ENCODE measurements at regions not wholly inside any gene's neighbourhood (a gene's known extent, or its start where the extent isn't known, plus 50 kb on each side); places are given as distances from the start of the nearest gene placed in this dataset.
"Not testable (repeated sequence)": the region's sequence is repeated elsewhere in the genome, so short reads cannot be mapped to it uniquely, and the experiment has no call there.

DNA sequence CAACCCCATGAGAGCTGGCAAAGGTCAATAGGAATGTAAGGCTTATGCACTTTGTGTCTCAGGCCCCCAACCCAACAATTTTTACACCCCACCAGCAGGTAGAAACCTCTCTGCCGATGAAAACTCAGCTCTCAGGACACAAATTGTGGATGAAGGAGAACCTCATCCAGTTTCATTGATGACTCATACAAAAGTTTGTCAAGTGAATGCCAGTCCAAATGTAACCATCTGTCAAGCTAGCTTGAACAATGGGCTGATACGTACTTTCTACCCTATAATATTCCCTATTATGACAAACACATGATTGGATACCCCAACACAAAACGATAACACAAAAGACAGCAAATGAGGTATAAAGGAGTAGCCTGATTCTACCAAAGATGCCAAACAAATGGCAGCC, 321.2 kb upstream of the TMEFF2 start:
- no peaks in the 10 kb centered on the region for H3K36me3 ChIP-seq (ENCODE audit: control insufficient read depth, insufficient read depth, low read length)

DNA sequence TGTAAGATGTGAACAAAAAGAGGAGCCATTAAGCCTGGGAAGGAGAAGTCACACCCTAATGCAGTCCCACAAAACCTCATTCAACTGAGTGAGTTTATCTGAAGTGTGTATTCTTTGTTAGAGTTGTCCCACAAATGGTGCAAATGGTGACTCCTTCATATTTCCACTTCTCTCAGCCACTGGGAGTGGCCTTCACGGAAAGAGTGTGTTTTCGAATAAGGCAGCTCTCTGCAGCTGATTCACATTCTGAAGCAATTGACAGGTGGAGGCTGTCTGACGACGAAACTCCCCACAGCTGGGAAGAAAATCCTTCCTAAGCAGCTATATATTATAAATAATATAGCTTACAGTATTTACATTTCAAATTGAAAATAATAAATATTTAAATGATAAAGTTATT, 318.8 kb upstream of the TMEFF2 start:
- no peaks in the 10 kb centered on the region for H3K36me3 ChIP-seq (ENCODE audit: control insufficient read depth, insufficient read depth, low read length)
- H3K4me1 ChIP-seq (ENCODE audit: control insufficient read depth, insufficient read depth, low read length) = no peaks in the 10 kb centered on the region
- no peak overlapping the region for H3K4me3 ChIP-seq (ENCODE audit: low read length)
- H3K9me3 ChIP-seq (ENCODE audit: control insufficient read depth, insufficient read depth, low read length) = no peaks in the 10 kb centered on the region
- DNase-seq (ENCODE audit: low read depth, low spot score) = no peak
- no peak overlapping the region for H3K27ac ChIP-seq (ENCODE audit: low read length)
- no peaks in the 10 kb centered on the region for H3K27me3 ChIP-seq (ENCODE audit: control insufficient read depth, insufficient read depth, low read length)
- no CpG with 5 or more reads among the region's 4 CpGs for WGBS (ENCODE audit: insufficient coverage, insufficient read length)

More for the DNA sequence above, 321.2 kb upstream of the TMEFF2 start:
- no peaks in the 10 kb centered on the region for H3K9me3 ChIP-seq (ENCODE audit: control insufficient read depth, insufficient read depth, low read length)
- no peak for DNase-seq (ENCODE audit: low read depth, low spot score)
- no peaks in the 10 kb centered on the region for H3K27me3 ChIP-seq (ENCODE audit: control insufficient read depth, insufficient read depth, low read length)
- H3K4me3 ChIP-seq (ENCODE audit: low read length) = no peak overlapping the region
- H3K27ac ChIP-seq (ENCODE audit: low read length) = no peak overlapping the region
- H3K4me1 ChIP-seq (ENCODE audit: control insufficient read depth, insufficient read depth, low read length) = no peaks in the 10 kb centered on the region
- no CpG with 5 or more reads among the region's 3 CpGs for WGBS (ENCODE audit: insufficient coverage, insufficient read length)

DNA sequence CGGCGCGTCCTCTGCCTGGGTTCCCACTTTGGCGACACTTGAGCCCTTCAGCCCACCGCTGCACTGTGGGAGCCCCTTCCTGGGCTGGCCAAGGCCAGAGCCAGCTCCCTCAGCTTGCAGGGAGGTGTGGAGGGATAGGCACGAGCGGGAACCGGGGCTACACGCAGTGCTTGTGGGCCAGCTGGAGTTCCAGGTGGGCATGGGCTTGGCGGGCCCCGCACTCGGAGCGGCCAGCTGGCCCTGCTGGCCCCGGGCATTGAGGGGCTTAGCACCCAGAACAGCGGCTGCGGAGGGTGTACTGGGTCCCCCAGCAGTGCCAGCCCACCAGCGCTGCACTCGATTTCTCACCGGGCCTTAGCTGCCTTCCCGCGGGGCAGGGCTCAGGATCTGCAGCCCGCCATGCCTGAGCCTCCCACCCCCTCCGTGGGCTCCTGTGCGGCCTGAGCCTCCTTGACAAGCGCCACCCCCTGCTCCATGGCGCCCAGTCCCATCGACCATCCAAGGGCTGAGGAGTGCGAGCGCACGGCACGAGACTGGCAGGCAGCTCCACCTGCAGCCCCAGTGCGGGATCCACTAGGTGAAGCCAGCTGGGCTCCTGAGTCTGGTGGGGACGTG, 313.2 kb upstream of the TMEFF2 start:
- H3K27me3 ChIP-seq (ENCODE audit: control insufficient read depth, insufficient read depth, low read length); DNase-seq (ENCODE audit: low read depth, low spot score); H3K36me3 ChIP-seq (ENCODE audit: control insufficient read depth, insufficient read depth, low read length); H3K4me1 ChIP-seq (ENCODE audit: control insufficient read depth, insufficient read depth, low read length); H3K9me3 ChIP-seq (ENCODE audit: control insufficient read depth, insufficient read depth, low read length); H3K27ac ChIP-seq (ENCODE audit: low read length); H3K4me3 ChIP-seq (ENCODE audit: low read length): not testable (repeated sequence)
- no CpG with 5 or more reads among the region's 33 CpGs for WGBS (ENCODE audit: insufficient coverage, insufficient read length)

DNA sequence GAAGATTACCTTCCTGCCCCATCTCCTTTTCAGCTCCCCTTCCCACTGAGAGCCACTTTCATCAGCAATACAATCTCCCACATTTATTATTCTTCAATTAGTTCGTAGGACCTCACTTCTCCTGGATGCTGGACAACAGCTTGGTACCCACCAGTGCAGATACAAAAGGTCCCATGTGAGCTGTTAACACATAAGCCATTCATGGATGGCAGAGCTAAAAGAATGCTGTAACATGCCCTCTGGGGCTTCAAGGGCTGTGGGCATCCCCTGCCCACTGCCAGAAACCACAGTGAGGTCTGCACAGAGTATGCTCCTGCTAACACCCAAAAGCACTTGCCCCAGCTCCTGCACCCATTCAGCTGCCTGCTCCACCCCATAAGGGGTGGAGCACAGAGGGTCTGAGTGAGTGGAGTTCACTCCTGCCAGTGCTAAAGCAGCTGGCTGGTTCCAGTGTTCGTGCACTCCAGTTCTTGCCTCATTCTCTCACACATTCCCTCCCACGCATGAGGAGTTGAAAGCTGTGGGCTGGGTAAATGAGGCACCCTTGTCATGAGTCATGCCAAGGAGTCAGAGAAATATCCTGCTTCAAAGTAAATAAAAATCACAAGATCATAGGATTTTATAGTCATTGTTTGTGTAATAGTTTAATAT, 305.9 kb upstream of the TMEFF2 start:
- Histone ChIP-seq H3K4me1 (ENCODE audit: control insufficient read depth, insufficient read depth, low read length) (no peaks in the 10 kb centered on the region), H3K9me3 (ENCODE audit: control insufficient read depth, insufficient read depth, low read length) (no peaks in the 10 kb centered on the region), H3K27me3 (ENCODE audit: control insufficient read depth, insufficient read depth, low read length) (no peaks in the 10 kb centered on the region), H3K36me3 (ENCODE audit: control insufficient read depth, insufficient read depth, low read length) (no peaks in the 10 kb centered on the region), H3K27ac (ENCODE audit: low read length) (no peak overlapping the region), H3K4me3 (ENCODE audit: low read length) (no peak overlapping the region)
- no CpG with 5 or more reads among the region's 3 CpGs for WGBS (ENCODE audit: insufficient coverage, insufficient read length)
- DNase-seq (ENCODE audit: low read depth, low spot score) = no peak

DNA sequence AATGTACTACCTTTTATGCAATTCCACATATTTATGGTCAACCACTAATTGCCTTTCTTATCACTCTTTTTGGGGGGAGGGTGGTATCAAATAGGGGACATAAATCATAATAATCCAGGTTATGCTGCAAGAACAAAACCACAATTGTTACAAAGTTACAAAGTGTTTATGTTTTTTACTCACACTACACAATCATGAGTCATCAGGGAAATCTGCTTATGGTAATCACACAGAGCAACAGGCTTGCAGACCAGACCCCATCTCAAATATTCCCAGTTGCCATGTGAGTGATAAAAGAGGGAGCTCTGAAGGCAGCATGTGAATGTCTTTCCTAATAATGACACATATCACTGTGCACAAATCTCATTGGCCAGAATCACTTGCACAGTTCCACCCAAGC, 304.7 kb upstream of the TMEFF2 start:
- no peaks in the 10 kb centered on the region for H3K4me1 ChIP-seq (ENCODE audit: control insufficient read depth, insufficient read depth, low read length)
- H3K27me3 ChIP-seq (ENCODE audit: control insufficient read depth, insufficient read depth, low read length) = no peaks in the 10 kb centered on the region
- H3K4me3 ChIP-seq (ENCODE audit: low read length) = no peak overlapping the region
- DNase-seq (ENCODE audit: low read depth, low spot score) = no peak
- H3K36me3 ChIP-seq (ENCODE audit: control insufficient read depth, insufficient read depth, low read length) = no peaks in the 10 kb centered on the region
- H3K27ac ChIP-seq (ENCODE audit: low read length) = no peak overlapping the region
- no peaks in the 10 kb centered on the region for H3K9me3 ChIP-seq (ENCODE audit: control insufficient read depth, insufficient read depth, low read length)

DNA sequence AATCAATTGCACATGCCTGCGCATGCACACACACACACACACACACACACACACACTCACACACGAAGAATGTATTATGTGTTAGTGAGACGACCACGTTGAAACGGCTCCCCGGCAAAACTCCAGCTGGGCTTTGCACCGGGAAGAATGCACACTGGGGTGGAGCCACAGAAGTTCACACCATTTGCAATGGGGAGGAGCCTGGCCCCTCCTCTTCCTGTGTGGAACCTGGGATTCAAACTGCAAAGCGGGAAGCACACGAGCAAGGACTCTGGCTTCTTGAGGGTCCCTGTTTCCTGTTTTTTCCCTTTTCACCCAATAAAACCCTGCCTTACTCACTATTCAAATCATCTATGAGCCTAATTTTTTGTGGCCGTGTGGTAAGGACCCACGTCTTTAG, 304.0 kb upstream of the TMEFF2 start:
- Histone ChIP-seq H3K9me3 (ENCODE audit: control insufficient read depth, insufficient read depth, low read length) (no peaks in the 10 kb centered on the region), H3K36me3 (ENCODE audit: control insufficient read depth, insufficient read depth, low read length) (no peaks in the 10 kb centered on the region), H3K27me3 (ENCODE audit: control insufficient read depth, insufficient read depth, low read length) (no peaks in the 10 kb centered on the region), H3K4me3 (ENCODE audit: low read length) (no peak overlapping the region), H3K27ac (ENCODE audit: low read length) (no peak overlapping the region), H3K4me1 (ENCODE audit: control insufficient read depth, insufficient read depth, low read length) (no peaks in the 10 kb centered on the region)
- no CpG with 5 or more reads among the region's 11 CpGs for WGBS (ENCODE audit: insufficient coverage, insufficient read length)
- DNase-seq (ENCODE audit: low read depth, low spot score) = no peak

DNA sequence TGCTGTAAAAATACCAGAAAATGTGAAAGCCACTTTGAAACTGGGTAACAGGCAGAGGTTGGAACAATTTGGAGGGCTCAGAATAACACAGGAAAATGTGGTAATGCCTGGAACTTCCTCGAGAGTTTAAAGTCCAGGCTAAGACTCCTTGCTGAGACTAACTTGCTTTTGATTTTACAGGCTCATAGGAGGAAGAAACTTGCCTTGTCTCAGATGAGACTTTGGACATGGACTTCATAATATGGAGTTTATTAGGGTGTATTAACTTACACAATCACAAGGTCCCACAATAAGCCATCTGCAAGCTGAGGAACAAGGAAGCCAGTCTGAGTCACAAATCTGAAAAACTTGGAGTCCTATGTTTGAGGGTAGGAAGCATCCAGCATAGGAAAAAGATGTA, 293.4 kb upstream of the TMEFF2 start:
- no CpG with 5 or more reads among the region's 1 CpG for WGBS (ENCODE audit: insufficient coverage, insufficient read length)
- not testable (repeated sequence) for H3K27ac ChIP-seq (ENCODE audit: low read length); H3K27me3 ChIP-seq (ENCODE audit: control insufficient read depth, insufficient read depth, low read length); H3K4me3 ChIP-seq (ENCODE audit: low read length); H3K4me1 ChIP-seq (ENCODE audit: control insufficient read depth, insufficient read depth, low read length); DNase-seq (ENCODE audit: low read depth, low spot score); H3K9me3 ChIP-seq (ENCODE audit: control insufficient read depth, insufficient read depth, low read length); H3K36me3 ChIP-seq (ENCODE audit: control insufficient read depth, insufficient read depth, low read length)

DNA sequence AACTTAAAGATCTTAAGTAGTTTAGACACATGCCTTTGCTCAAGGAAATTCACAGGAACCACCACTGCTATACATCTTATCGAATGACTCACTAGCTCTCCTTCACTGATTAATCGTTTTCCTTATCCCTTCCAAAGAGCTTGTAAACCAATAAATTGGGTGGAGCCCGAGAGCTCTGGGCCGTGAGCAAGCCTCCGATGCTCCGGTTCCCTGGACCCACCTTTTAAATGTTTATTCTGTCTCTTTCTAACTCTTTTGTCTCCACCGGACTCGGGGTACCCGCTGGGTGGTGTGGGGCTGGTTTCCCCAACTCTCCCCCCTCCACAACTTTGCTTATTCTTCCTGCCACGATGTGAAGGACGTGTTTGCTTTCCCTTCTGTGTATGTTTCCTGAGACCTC, 292.9 kb upstream of the TMEFF2 start:
- Histone ChIP-seq H3K27ac (ENCODE audit: low read length) (no peak overlapping the region), H3K4me1 (ENCODE audit: control insufficient read depth, insufficient read depth, low read length) (no peaks in the 10 kb centered on the region), H3K36me3 (ENCODE audit: control insufficient read depth, insufficient read depth, low read length) (no peaks in the 10 kb centered on the region), H3K4me3 (ENCODE audit: low read length) (no peak overlapping the region), H3K9me3 (ENCODE audit: control insufficient read depth, insufficient read depth, low read length) (no peaks in the 10 kb centered on the region; the same call in 1 of the 2 replicates), H3K27me3 (ENCODE audit: control insufficient read depth, insufficient read depth, low read length) (no peaks in the 10 kb centered on the region)
- WGBS (ENCODE audit: insufficient coverage, insufficient read length) = no CpG with 5 or more reads among the region's 11 CpGs
- DNase-seq (ENCODE audit: low read depth, low spot score) = no peak

DNA sequence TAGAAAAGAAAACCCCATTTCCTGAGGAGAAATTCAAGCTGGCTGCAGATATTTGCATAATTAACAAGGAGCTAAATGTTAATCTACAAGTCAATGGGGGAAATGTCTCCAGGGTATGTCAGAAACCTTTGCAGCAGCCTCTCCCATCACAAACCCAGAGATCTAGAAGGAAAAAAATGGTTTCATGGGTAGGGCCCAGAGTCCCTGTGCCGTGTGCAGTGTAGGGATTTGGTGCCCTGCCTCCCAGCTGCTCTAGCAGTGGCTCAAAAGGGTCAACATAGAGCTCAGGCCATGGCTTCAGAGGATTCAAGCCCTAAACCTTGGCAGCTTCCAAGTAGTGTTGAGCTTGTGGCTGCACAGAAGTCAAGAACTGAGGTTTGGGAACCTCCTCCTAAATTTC, 290.2 kb upstream of the TMEFF2 start:
- no peak for DNase-seq (ENCODE audit: low read depth, low spot score)
- no peak overlapping the region for H3K27ac ChIP-seq (ENCODE audit: low read length)
- no CpG with 5 or more reads among the region's 1 CpG for WGBS (ENCODE audit: insufficient coverage, insufficient read length)

DNA sequence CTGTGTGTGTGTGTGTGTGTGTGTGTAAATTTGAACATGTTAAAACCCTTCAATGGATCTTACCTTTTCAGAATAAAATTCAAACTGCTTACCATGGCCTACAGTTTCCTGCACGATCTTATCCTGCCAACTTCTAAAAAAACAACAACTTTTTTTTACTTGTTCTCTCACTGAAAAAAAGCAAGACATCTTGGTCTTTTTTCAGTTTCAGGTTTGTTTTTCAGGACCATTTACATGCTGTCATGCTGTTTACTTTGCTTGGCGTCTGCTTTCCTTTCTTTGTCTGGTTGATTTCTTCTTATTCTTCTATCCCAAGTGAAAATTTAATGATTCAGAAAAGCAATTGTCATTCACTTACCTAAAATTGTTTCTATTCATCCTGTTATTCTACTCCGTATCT, 286.3 kb upstream of the TMEFF2 start:
- Histone ChIP-seq H3K9me3 (ENCODE audit: control insufficient read depth, insufficient read depth, low read length) (no peaks in the 10 kb centered on the region), H3K27me3 (ENCODE audit: control insufficient read depth, insufficient read depth, low read length) (no peaks in the 10 kb centered on the region), H3K4me1 (ENCODE audit: control insufficient read depth, insufficient read depth, low read length) (no peaks in the 10 kb centered on the region), H3K36me3 (ENCODE audit: control insufficient read depth, insufficient read depth, low read length) (no peaks in the 10 kb centered on the region), H3K4me3 (ENCODE audit: low read length) (no peak overlapping the region), H3K27ac (ENCODE audit: low read length) (no peak overlapping the region)
- WGBS (ENCODE audit: insufficient coverage, insufficient read length) = no CpG with 5 or more reads among the region's 3 CpGs
- DNase-seq (ENCODE audit: low read depth, low spot score) = no peak

More for the DNA sequence above, 290.2 kb upstream of the TMEFF2 start:
- Histone ChIP-seq H3K4me3 (ENCODE audit: low read length) (no peak overlapping the region), H3K36me3 (ENCODE audit: control insufficient read depth, insufficient read depth, low read length) (no peaks in the 10 kb centered on the region), H3K4me1 (ENCODE audit: control insufficient read depth, insufficient read depth, low read length) (no peaks in the 10 kb centered on the region), H3K27me3 (ENCODE audit: control insufficient read depth, insufficient read depth, low read length) (no peaks in the 10 kb centered on the region), H3K9me3 (ENCODE audit: control insufficient read depth, insufficient read depth, low read length) (no peaks in the 10 kb centered on the region; the same call in 1 of the 2 replicates)

DNA sequence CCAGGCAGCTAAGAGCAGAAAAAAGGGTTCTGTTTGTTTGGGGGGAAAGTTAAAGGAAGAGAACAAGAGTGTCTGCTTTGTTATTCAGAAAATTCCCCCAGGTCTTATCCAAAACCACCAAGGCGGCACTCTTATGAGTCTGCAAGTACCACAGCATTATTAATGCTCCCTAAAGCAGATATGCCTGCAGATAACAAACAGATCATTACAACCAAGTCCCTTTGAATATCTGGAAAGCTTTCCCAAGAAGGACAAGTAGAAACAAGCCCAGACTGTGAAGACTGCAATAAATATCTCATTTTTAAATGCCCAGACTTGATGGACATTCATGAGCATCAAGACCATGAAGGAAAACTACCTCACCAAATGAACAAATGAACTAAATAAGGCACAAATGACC, 278.6 kb upstream of the TMEFF2 start:
- no peak overlapping the region for H3K4me3 ChIP-seq (ENCODE audit: low read length)
- no peaks in the 10 kb centered on the region for H3K36me3 ChIP-seq (ENCODE audit: control insufficient read depth, insufficient read depth, low read length)
- no peaks in the 10 kb centered on the region for H3K9me3 ChIP-seq (ENCODE audit: control insufficient read depth, insufficient read depth, low read length)
- no peak overlapping the region for H3K27ac ChIP-seq (ENCODE audit: low read length)
- H3K4me1 ChIP-seq (ENCODE audit: control insufficient read depth, insufficient read depth, low read length) = no peaks in the 10 kb centered on the region
- no peak for DNase-seq (ENCODE audit: low read depth, low spot score)
- H3K27me3 ChIP-seq (ENCODE audit: control insufficient read depth, insufficient read depth, low read length) = no peaks in the 10 kb centered on the region
- no CpG with 5 or more reads among the region's 1 CpG for WGBS (ENCODE audit: insufficient coverage, insufficient read length)

Measured in iPS DF 6.9 (cell line).